ENCODE measurements at regions not wholly inside any gene's neighbourhood (a gene's known extent, or its start where the extent isn't known, plus 50 kb on each side); places are given as distances from the start of the nearest gene placed in this dataset.

- H3K9me1 ChIP-seq (replicated peaks; ENCODE audit: control insufficient read depth, extremely low read depth, insufficient read depth, low read length) = no peaks in the 10 kb centered on the region
- H3K4me3 ChIP-seq (replicated peaks in 1 of 3; ENCODE audit: insufficient read depth in 1 of 3, low read depth in 1 of 3, low read length in 3 of 3) = no peak overlapping the region
- no peak overlapping the region for H3K9ac ChIP-seq (replicated peaks; ENCODE audit: extremely low read depth, insufficient read depth, low read length)
- H2AFZ ChIP-seq (ENCODE audit: low read depth, low read length) = no peak overlapping the region
- no peaks in the 10 kb centered on the region for H3K4me1 ChIP-seq (ENCODE audit: control insufficient read depth, extremely low read depth, insufficient read depth, low read length)
- H3K27ac ChIP-seq (ENCODE audit: insufficient read depth, low read depth, low read length) = no peak overlapping the region
- no peaks in the 10 kb centered on the region for H3K27me3 ChIP-seq (ENCODE audit: control insufficient read depth in 2 of 2, insufficient read depth in 2 of 2, low read length in 2 of 2)
- no peak for FAIRE-seq
- H3K79me2 ChIP-seq (ENCODE audit: control insufficient read depth, insufficient read depth, low read length) = no peaks in the 10 kb centered on the region
- no peak overlapping the region for H3K4me2 ChIP-seq (ENCODE audit: insufficient read depth, low read length)
- no TSS peak for BruUV-seq (replicated peaks)
- intact Hi-C loops (cut with micrococcal nuclease) (no loop called here), dilution Hi-C loops (cut with MboI; ENCODE audit: extremely low pct_ligation_motif_present, low sequenced_read_pairs) (no loop called here)
- no peaks in the 10 kb centered on the region for H3K9me3 ChIP-seq (replicated peaks; ENCODE audit: control insufficient read depth, insufficient read depth, low read length)
- no peaks in the 10 kb centered on the region for H4K20me1 ChIP-seq (replicated peaks; ENCODE audit: control insufficient read depth, extremely low read depth, insufficient read depth, low read length)
- POLR2A ChIA-PET = no interaction called here
- CTCF ChIA-PET = no interaction called here
- DNase-seq (ENCODE audit: low read depth, low spot score) = no peak
- TF ChIP-seq CTCF (IDR thresholded peaks at IDR 0.05; ENCODE audit: extremely low read depth in 1 of 2, insufficient read depth in 1 of 2, low read depth in 1 of 2, low read length in 2 of 2) (no peak), POLR2AphosphoS5 (IDR thresholded peaks at IDR 0.05; ENCODE audit: insufficient read depth, low read depth, low read length) (no peak), MYC (IDR thresholded peaks at IDR 0.05; ENCODE audit: low read depth, low read length) (no peak), POLR2A (IDR thresholded peaks at IDR 0.05; ENCODE audit: low read depth, low read length) (no peak), GATA2 (IDR thresholded peaks at IDR 0.05; ENCODE audit: insufficient read depth, insufficient read length, low read depth, low read length) (no peak), FOS (IDR thresholded peaks at IDR 0.05; ENCODE audit: borderline replicate concordance, insufficient read depth, low read length) (no peak), MAX (IDR thresholded peaks at IDR 0.05; ENCODE audit: insufficient read depth, insufficient read length) (no peak), JUN (IDR thresholded peaks at IDR 0.05; ENCODE audit: borderline replicate concordance, insufficient read depth, insufficient read length, low read depth) (no peak), EZH2 (IDR thresholded peaks at IDR 0.05; ENCODE audit: borderline replicate concordance, low read depth, low read length, severe bottlenecking) (no peak)
- no peaks in the 10 kb centered on the region for H3K36me3 ChIP-seq (ENCODE audit: control insufficient read depth in 2 of 2, extremely low read depth in 1 of 2, insufficient read depth in 2 of 2, low read length in 2 of 2)
These were observed 182.8 kb upstream of the ZNF804B start for GRCh38 chr7:88576720-88577119.
